H9 (cell line): ENCODE measurements at regions not wholly inside any gene's neighbourhood (a gene's known extent, or its start where the extent isn't known, plus 50 kb on each side); places are given as distances from the start of the nearest gene placed in this dataset.
A peak's percentile ranks its signal among the peaks of the same experiment; 100 is the strongest.

ENCODE experiments used
- DNase-seq: peaks from one replicate; pipeline ENCODE4 v3.0.0-alpha.2; 2017
- H2AFZ ChIP-seq: one replicate; pipeline ENCODE4 v1.6.1; 2013; ENCODE audit warnings: mild to moderate bottlenecking, low read length, control low read depth, moderate library complexity
- H2AK5ac ChIP-seq: 2 replicates; pipeline ENCODE4 v1.6.1; 2013; ENCODE audit warnings: low read length, control low read depth, mixed read lengths; ENCODE audit not compliant: insufficient read length
- H2BK120ac ChIP-seq: one replicate; pipeline ENCODE4 v1.6.1; 2013; ENCODE audit warnings: low read depth, mild to moderate bottlenecking, low read length, control low read depth, inconsistent platforms; ENCODE audit not compliant: poor library complexity, severe bottlenecking
- H2BK12ac ChIP-seq: 2 replicates; pipeline ENCODE4 v1.6.1; 2013; ENCODE audit warnings: low read length, control low read depth, mixed read lengths, low read depth; ENCODE audit not compliant: insufficient read length
- H2BK15ac ChIP-seq: 2 replicates; pipeline ENCODE4 v1.6.1; 2013; ENCODE audit warnings: low read depth, low read length, control low read depth
- H2BK20ac ChIP-seq: one replicate; pipeline ENCODE4 v1.6.1; 2013; ENCODE audit warnings: low read depth, mild to moderate bottlenecking, low read length, control low read depth, inconsistent platforms; ENCODE audit not compliant: poor library complexity, severe bottlenecking
- H2BK5ac ChIP-seq: 2 replicates; pipeline ENCODE4 v1.6.1; 2013; ENCODE audit warnings: low read length, control low read depth, mixed read lengths; ENCODE audit not compliant: insufficient read length
- H3K14ac ChIP-seq: 2 replicates; pipeline ENCODE4 v1.6.1; 2013; ENCODE audit warnings: low read length, control low read depth; ENCODE audit not compliant: insufficient read depth
- H3K18ac ChIP-seq: 2 replicates; pipeline ENCODE4 v1.6.1; 2013; ENCODE audit warnings: low read depth, mild to moderate bottlenecking, mixed read lengths, low read length, control low read depth; ENCODE audit not compliant: insufficient read length
- H3K23ac ChIP-seq: 2 replicates; pipeline ENCODE4 v1.6.1; 2013; ENCODE audit warnings: low read length, control low read depth, mixed read lengths, low read depth; ENCODE audit not compliant: insufficient read length
- H3K23me2 ChIP-seq: 2 replicates; pipeline ENCODE4 v1.6.1; 2013; ENCODE audit warnings: low read depth, mild to moderate bottlenecking, mixed read lengths, low read length, control low read depth; ENCODE audit not compliant: insufficient read length, poor library complexity, severe bottlenecking
- H3K27ac ChIP-seq: 2 replicates; pipeline ENCODE4 v1.5.1; 2013; ENCODE audit warnings: low read length, control low read depth, mixed read lengths, low read depth; ENCODE audit not compliant: insufficient read length
- H3K27me3 ChIP-seq: 2 replicates; pipeline ENCODE4 v1.6.1; 2013; ENCODE audit warnings: low read length, control low read depth, inconsistent platforms; ENCODE audit not compliant: insufficient read depth
- H3K4ac ChIP-seq: 2 replicates; pipeline ENCODE4 v1.6.1; 2013; ENCODE audit warnings: low read depth, mild to moderate bottlenecking, control low read depth, inconsistent platforms, low read length, moderate library complexity
- H3K4me1 ChIP-seq: 2 replicates; pipeline ENCODE4 v1.6.1; 2013; ENCODE audit warnings: low read length, control low read depth, inconsistent platforms; ENCODE audit not compliant: insufficient read depth
- H3K4me2 ChIP-seq: 2 replicates; pipeline ENCODE4 v1.6.1; 2013; ENCODE audit warnings: low read length, control low read depth, mixed read lengths; ENCODE audit not compliant: insufficient read length, insufficient read depth
- H3K56ac ChIP-seq: 2 replicates; pipeline ENCODE4 v1.6.1; 2013; ENCODE audit warnings: low read depth, mild to moderate bottlenecking, mixed read lengths, low read length, control low read depth; ENCODE audit not compliant: insufficient read length
- H3K79me1 ChIP-seq: 2 replicates; pipeline ENCODE4 v1.6.1; 2013; ENCODE audit warnings: low read depth, mild to moderate bottlenecking, moderate library complexity, low read length, control low read depth, inconsistent platforms; ENCODE audit not compliant: insufficient read depth, poor library complexity, severe bottlenecking
- H3K79me2 ChIP-seq: 2 replicates; pipeline ENCODE4 v1.6.1; 2013; ENCODE audit warnings: low read length, control low read depth, inconsistent platforms; ENCODE audit not compliant: insufficient read depth
- H3K9ac ChIP-seq: 2 replicates; pipeline ENCODE4 v1.6.1; 2013; ENCODE audit warnings: low read length, control low read depth, mixed read lengths; ENCODE audit not compliant: insufficient read length; ENCODE audit errors: extremely low read depth
- H3K9me3 ChIP-seq: one replicate; pipeline ENCODE4 v1.6.1; 2013; ENCODE audit warnings: low read depth, low read length, inconsistent platforms; ENCODE audit not compliant: control insufficient read depth
- H3T11ph ChIP-seq: one replicate; pipeline ENCODE4 v1.6.1; 2013; ENCODE audit warnings: mild to moderate bottlenecking, low read length, control low read depth, inconsistent platforms
- H4K20me1 ChIP-seq: one replicate; pipeline ENCODE4 v1.6.1; 2013; ENCODE audit not compliant: control insufficient read depth, insufficient read length, insufficient read depth
- H4K5ac ChIP-seq: 2 replicates; pipeline ENCODE4 v1.6.1; 2013; ENCODE audit warnings: low read depth, mild to moderate bottlenecking, mixed read lengths, low read length, control low read depth; ENCODE audit not compliant: insufficient read length
- H4K8ac ChIP-seq: replicated peaks from 2 replicates; pipeline ENCODE4 v1.6.1; 2013; ENCODE audit warnings: low read length, control low read depth, mixed read lengths, low read depth; ENCODE audit not compliant: insufficient read length
- H4K91ac ChIP-seq: 2 replicates; pipeline ENCODE4 v1.6.1; 2013; ENCODE audit warnings: low read depth, mild to moderate bottlenecking, moderate library complexity, mixed read lengths, low read length, control low read depth; ENCODE audit not compliant: insufficient read length
- H3K27ac Mint-ChIP-seq, 3 experiments: 2 replicates in 2 of 3; 3 replicates in 1 of 3; pipeline ENCODE4 v1.8.0; 2020 to 2021; ENCODE audit warnings: mixed read lengths in 3 of 3, mild to moderate bottlenecking in 1 of 3, moderate library complexity in 1 of 3
- H3K27me3 Mint-ChIP-seq: 2 replicates; pipeline ENCODE4 v1.8.0; 2021; ENCODE audit warnings: low read depth, mild to moderate bottlenecking, moderate library complexity, mixed read lengths
- H3K36me3 Mint-ChIP-seq, 3 experiments: 2 replicates in 2 of 3; 3 replicates in 1 of 3; pipeline ENCODE4 v1.8.0; 2020 to 2021; ENCODE audit warnings: low read depth in 3 of 3, mixed read lengths in 3 of 3; ENCODE audit not compliant: insufficient read depth in 1 of 3
- H3K4me1 Mint-ChIP-seq, 2 experiments: 2 replicates each; pipeline ENCODE4 v1.8.0; 2020; ENCODE audit warnings: mixed read lengths in 2 of 2
- H3K4me3 Mint-ChIP-seq, 2 experiments: 2 replicates in 1 of 2; 3 replicates in 1 of 2; pipeline ENCODE4 v1.8.0; 2020 to 2021; ENCODE audit warnings: mild to moderate bottlenecking in 2 of 2, mixed read lengths in 2 of 2, moderate library complexity in 1 of 2
- H3K9me3 Mint-ChIP-seq, 2 experiments: 2 replicates in 1 of 2; 3 replicates in 1 of 2; pipeline ENCODE4 v1.8.0; 2020; ENCODE audit warnings: mild to moderate bottlenecking in 2 of 2, mixed read lengths in 2 of 2, moderate library complexity in 1 of 2
- WGBS: extraction: QIAGEN DNeasy Blood & Tissue Kit; methylation state at CpG from one replicate; pipeline ENCODE4 v1.1.7; 2013; ENCODE audit warnings: missing lambda C conversion rate, low lambda C conversion rate, mixed read lengths; ENCODE audit not compliant: insufficient read length; ENCODE audit errors: extremely low coverage; 5-methylcytosine and 5-hydroxymethylcytosine counted together
- TF ChIP-seq, protein P1 (sequence below): fragments of 200-600 bp; sonication (generic); conservative IDR thresholded peaks from 3 replicates; pipeline ENCODE4 v1.8.0; 2021; ENCODE audit warnings: antibody characterized with exemption, mild to moderate bottlenecking

DNA sequence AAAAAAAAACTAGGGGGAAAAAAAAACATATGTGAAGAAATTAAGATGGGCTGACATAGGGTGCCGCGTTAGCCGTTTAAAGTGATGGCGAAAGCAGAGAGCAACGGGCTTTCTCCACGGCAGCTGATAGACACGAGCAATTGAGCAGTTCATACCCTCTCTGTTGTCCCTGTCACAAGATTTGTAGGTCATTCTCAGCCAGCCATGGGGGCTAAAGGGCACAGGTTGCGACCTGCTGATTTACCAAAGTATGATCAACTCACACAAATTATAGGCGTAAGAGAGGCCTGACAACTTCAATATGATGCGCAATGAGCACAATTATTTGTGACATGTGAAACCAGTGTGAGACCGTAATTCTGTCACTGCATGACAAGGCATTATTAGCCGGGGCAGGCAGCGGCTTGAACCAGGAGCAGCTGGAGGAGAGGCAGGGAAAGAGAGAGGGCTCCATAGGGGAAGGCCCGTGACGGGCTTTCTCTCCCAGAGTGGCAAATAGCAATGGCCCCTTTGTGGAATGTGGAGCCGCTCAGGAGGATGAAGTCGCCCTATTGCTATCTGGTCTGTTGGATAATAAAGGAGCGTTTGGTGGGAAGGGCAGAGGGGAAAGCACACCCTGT is 195.1 kb upstream of the HABP2 start:
- Histone ChIP-seq H3K9ac (no peak overlapping the region), H3K4me2 (no peak overlapping the region), H2AFZ (no peak overlapping the region), H3K23ac (no peak overlapping the region), H3K27ac (no peak overlapping the region), H3K4ac (no peak overlapping the region), H3K27me3 (no peaks in the 10 kb centered on the region), H3K79me2 (no peaks in the 10 kb centered on the region), H4K91ac (no peak overlapping the region), H2BK12ac (no peak overlapping the region), H4K20me1 (no peaks in the 10 kb centered on the region), H2BK15ac (no peak overlapping the region), H3K9me3 (no peaks in the 10 kb centered on the region), H2AK5ac (no peak overlapping the region), H4K8ac (no peak overlapping the region), H3K56ac (no peak overlapping the region), H2BK120ac (no peak overlapping the region), H3K18ac (no peak overlapping the region), H3K14ac (no peak overlapping the region), H2BK5ac (no peak overlapping the region), H3K79me1 (no peaks in the 10 kb centered on the region), H2BK20ac (no peak overlapping the region), H3T11ph (no peak overlapping the region), H4K5ac (no peak overlapping the region), H3K4me1 (no peaks in the 10 kb centered on the region), H3K23me2 (no peaks in the 10 kb centered on the region)
- TF ChIP-seq, protein P1, sequence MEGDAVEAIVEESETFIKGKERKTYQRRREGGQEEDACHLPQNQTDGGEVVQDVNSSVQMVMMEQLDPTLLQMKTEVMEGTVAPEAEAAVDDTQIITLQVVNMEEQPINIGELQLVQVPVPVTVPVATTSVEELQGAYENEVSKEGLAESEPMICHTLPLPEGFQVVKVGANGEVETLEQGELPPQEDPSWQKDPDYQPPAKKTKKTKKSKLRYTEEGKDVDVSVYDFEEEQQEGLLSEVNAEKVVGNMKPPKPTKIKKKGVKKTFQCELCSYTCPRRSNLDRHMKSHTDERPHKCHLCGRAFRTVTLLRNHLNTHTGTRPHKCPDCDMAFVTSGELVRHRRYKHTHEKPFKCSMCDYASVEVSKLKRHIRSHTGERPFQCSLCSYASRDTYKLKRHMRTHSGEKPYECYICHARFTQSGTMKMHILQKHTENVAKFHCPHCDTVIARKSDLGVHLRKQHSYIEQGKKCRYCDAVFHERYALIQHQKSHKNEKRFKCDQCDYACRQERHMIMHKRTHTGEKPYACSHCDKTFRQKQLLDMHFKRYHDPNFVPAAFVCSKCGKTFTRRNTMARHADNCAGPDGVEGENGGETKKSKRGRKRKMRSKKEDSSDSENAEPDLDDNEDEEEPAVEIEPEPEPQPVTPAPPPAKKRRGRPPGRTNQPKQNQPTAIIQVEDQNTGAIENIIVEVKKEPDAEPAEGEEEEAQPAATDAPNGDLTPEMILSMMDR, result no peak
- no peaks in the 10 kb centered on the region for H3K9me3 Mint-ChIP-seq
- peak overlapping the region in 1 of 3 experiments; percentile 35; a peak in 1 of 7 replicates for H3K27ac Mint-ChIP-seq
- no peaks in the 10 kb centered on the region for H3K36me3 Mint-ChIP-seq
- no peak for DNase-seq
- peaks cover 3% of the 10 kb centered on the region for H3K27me3 Mint-ChIP-seq
- peaks cover 2 to 16% of the 10 kb centered on the region in 2 experiments for H3K4me1 Mint-ChIP-seq
- no CpG with 5 or more reads among the region's 18 CpGs for WGBS
- H3K4me3 Mint-ChIP-seq, result no peak overlapping the region
